K562 (cell line): ENCODE measurements at regions not wholly inside any gene's neighbourhood (a gene's known extent, or its start where the extent isn't known, plus 50 kb on each side); places are given as distances from the start of the nearest gene placed in this dataset.

Source experiments
- ATAC-seq: fragments of 200-7000 bp; cut with Tn5 transposase; 3 replicates; pipeline ENCODE4 v1.9.1; 2020; ENCODE audit warnings: moderate library complexity
- BruUV-seq: library from RNA; stranded (reverse); fragments of 400-500 nt; replicated peaks from 2 replicates; lab custom pipeline; 2021; lab: Mats Ljungman, UMichigan
- CTCF ChIA-PET: fragments of 300-600 bp; formaldehyde crosslinking; extraction: SDS; loops from one replicate; lab custom pipeline; 2021; ENCODE audit warnings: low intra/inter-chr PET ratio; lab: Yijun Ruan, JAX
- POLR2A ChIA-PET: fragments of 300-600, 350-650 bp; sonication (Branson Sonifier 250); formaldehyde crosslinking; extraction: SDS; loops from one replicate; lab custom pipeline; 2021; ENCODE audit warnings: antibody characterized with exemption, inconsistent platforms; lab: Yijun Ruan, JAX
- DNase-seq, 4 experiments: peaks; one replicate each; pipeline versions ENCODE4 v3.0.0 to v3.0.0-alpha.2; 2011 to 2018; ENCODE audit warnings: low spot score in 3 of 4, mixed read lengths in 3 of 4; ENCODE audit errors: extremely low read depth in 1 of 4
- FAIRE-seq: peaks from 2 replicates; lab custom pipeline; 2011; peaks lifted over from hg19 to GRCh38; lab: Jason Lieb, UNC
- H2AFZ ChIP-seq: 2 replicates; pipeline ENCODE4 v1.6.0; 2011; ENCODE audit warnings: low read depth, low read length, control low read depth, inconsistent platforms
- H3K27ac ChIP-seq: fragments of 200-600 bp; 3 replicates; pipeline ENCODE4 v1.8.0; 2011; ENCODE audit warnings: low read depth, mild to moderate bottlenecking, control low read depth, inconsistent platforms, low read length, moderate library complexity, mixed read lengths; ENCODE audit errors: extremely low read depth
- H3K27me3 ChIP-seq, 2 experiments: fragments of 300-600 bp in 1 of 2; 2 replicates in 1 of 2; 3 replicates in 1 of 2; pipeline versions ENCODE4 v1.6.0 to v1.8.0; 2011; ENCODE audit warnings: inconsistent platforms in 2 of 2, low read length in 2 of 2, mild to moderate bottlenecking in 1 of 2, mixed read lengths in 1 of 2, moderate library complexity in 1 of 2; ENCODE audit not compliant: control insufficient read depth in 2 of 2, insufficient read depth in 2 of 2
- H3K36me3 ChIP-seq: fragments of 300-600 bp; 3 replicates; pipeline ENCODE4 v1.8.0; 2011; ENCODE audit warnings: mild to moderate bottlenecking, low read length, inconsistent platforms; ENCODE audit not compliant: control insufficient read depth, insufficient read depth
- H3K4me1 ChIP-seq, 2 experiments: fragments of 200-600 bp in 1 of 2; replicated peaks in 1 of 2; 2 replicates in 1 of 2; 3 replicates in 1 of 2; pipeline versions ENCODE4 v1.5.1 to v1.8.0; 2011; ENCODE audit warnings: inconsistent platforms in 2 of 2, low read length in 2 of 2, mild to moderate bottlenecking in 1 of 2, mixed read lengths in 1 of 2, moderate library complexity in 1 of 2; ENCODE audit not compliant: control insufficient read depth in 2 of 2, insufficient read depth in 2 of 2
- H3K4me2 ChIP-seq: 2 replicates; pipeline ENCODE4 v1.6.1; 2011; ENCODE audit warnings: low read length, control low read depth, inconsistent platforms, mixed read lengths; ENCODE audit not compliant: insufficient read depth
- H3K4me3 ChIP-seq: fragments of 200-600 bp; sonication (generic), shearing (Covaris generic); 2 replicates; pipeline ENCODE4 v1.5.1; 2016; ENCODE audit warnings: control low read depth, inconsistent platforms
- H3K79me2 ChIP-seq: fragments of 200-600 bp; 3 replicates; pipeline ENCODE4 v1.8.0; 2011; ENCODE audit warnings: low read length, inconsistent platforms; ENCODE audit not compliant: control insufficient read depth, insufficient read depth
- H3K9ac ChIP-seq, 2 experiments: 2 replicates each; pipeline versions ENCODE4 v1.6.0 to v1.6.1; 2011; ENCODE audit warnings: low read depth in 2 of 2, low read length in 2 of 2, control low read depth in 1 of 2, inconsistent platforms in 1 of 2, mild to moderate bottlenecking in 1 of 2, mixed read lengths in 1 of 2; ENCODE audit not compliant: insufficient read depth in 1 of 2
- H3K9me1 ChIP-seq: one replicate; pipeline ENCODE4 v1.6.0; 2011; ENCODE audit warnings: inconsistent platforms, mild to moderate bottlenecking, low read length, moderate library complexity; ENCODE audit not compliant: control insufficient read depth, insufficient read depth
- H3K9me3 ChIP-seq: replicated peaks from 2 replicates; pipeline ENCODE4 v1.5.1; 2011; ENCODE audit warnings: low read depth, low read length, inconsistent platforms; ENCODE audit not compliant: control insufficient read depth, insufficient read depth
- H4K20me1 ChIP-seq: replicated peaks from 2 replicates; pipeline ENCODE4 v1.6.1; 2011; ENCODE audit warnings: low read length, inconsistent platforms, mixed read lengths; ENCODE audit not compliant: control insufficient read depth, insufficient read depth
- BCOR ChIP-seq: fragments of 450-650 bp; IDR thresholded peaks from 2 replicates; pipeline ENCODE4 v1.6.1; 2016
- CCNT2 ChIP-seq: IDR thresholded peaks from 2 replicates; pipeline ENCODE4 v1.6.1; 2011; ENCODE audit warnings: borderline replicate concordance, low read depth, mild to moderate bottlenecking, moderate library complexity, mixed read lengths, low read length; ENCODE audit not compliant: insufficient read length; ENCODE audit errors: extremely low read depth
- KDM1A ChIP-seq, 2 experiments: fragments of 450-650 bp; IDR thresholded peaks; 2 replicates each; pipeline ENCODE4 v1.6.1; 2016; ENCODE audit warnings: mild to moderate bottlenecking in 2 of 2
- RBM25 ChIP-seq: fragments of 200-400 bp; formaldehyde crosslinking; IDR thresholded peaks from 2 replicates; pipeline ENCODE4 v1.6.1; 2018; ENCODE audit warnings: low read length, low read depth, moderate library complexity; ENCODE audit not compliant: severe bottlenecking
- ZFP36 ChIP-seq: fragments of 150-350 bp; IDR thresholded peaks from 2 replicates; pipeline ENCODE4 v1.6.1; 2018; ENCODE audit warnings: low read length, low read depth; ENCODE audit not compliant: partially characterized antibody
- ZNF133 ChIP-seq: fragments of 250-450 bp; sonication (Bioruptor Pico); IDR thresholded peaks from 2 replicates; pipeline ENCODE4 v1.4.0; 2020; ENCODE audit warnings: mild to moderate bottlenecking
- WGBS: fragments of 100-300 bp; shearing (Covaris generic); methylation state at CpG from one replicate; pipeline ENCODE4 v1.1.6; 2016; ENCODE audit warnings: low coverage, mixed read lengths; ENCODE audit not compliant: insufficient coverage; ENCODE audit errors: missing lambda C conversion rate; 5-methylcytosine and 5-hydroxymethylcytosine counted together
- in situ Hi-C: fragments of 300-500 bp; cut with MboI; formaldehyde crosslinking; loops from 4 replicates; pipeline ENCODE4 v1.15.0; 2018; ENCODE audit warnings: inconsistent platforms, mixed read lengths
- intact Hi-C: fragments of 100-400 bp; cut with micrococcal nuclease; formaldehyde crosslinking; loops from 2 replicates; pipeline ENCODE4 v1.14.2; 2022

DNA sequence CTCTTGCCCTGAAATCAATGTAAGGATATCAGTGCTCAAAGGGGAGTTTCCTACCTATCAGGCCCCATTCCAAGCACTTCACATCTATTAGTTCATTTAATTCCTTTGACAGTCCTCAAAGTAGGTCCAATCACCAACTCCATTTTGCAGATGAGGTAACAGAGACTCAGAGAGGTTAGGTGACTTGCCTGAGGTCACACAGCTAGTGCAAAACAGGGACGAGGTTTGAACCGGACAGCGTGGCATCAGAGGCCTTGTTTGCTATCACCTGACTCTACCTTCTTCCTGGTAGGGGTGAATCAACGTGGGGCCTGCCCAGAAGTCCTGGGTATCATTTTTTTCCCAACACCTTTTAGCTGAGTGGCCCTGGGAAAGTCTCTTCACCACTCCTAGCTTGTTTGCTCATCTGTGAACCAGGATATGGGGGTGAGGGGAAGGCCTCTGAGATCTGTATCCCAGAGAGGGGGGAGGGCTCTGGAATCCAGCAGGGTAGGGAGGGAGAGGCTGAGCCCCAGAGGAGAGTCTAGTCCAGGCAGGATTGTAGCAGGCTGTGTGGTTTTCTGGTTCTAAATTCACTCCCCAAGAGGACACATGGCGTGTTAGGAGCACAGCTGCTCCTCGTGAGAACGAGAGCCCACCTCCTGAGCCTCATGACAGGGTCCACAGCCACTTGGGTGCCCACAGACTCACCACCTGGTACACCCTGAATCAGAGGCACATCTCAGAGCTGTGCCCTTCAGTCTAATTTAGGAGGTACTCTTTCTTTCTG is 174.7 kb downstream of the MN1 start:
- H3K4me3 ChIP-seq, result no peak overlapping the region
- H3K9ac ChIP-seq, result peak overlapping the region in 1 of 2 experiments; percentile 17; a peak in 1 of 4 replicates
- WGBS, result 33% methylated on average over 7 of the region's 7 CpGs
- H4K20me1 ChIP-seq, result no peaks in the 10 kb centered on the region
- DNase-seq, result no peak
- ChIA-PET CTCF (no interaction called here), POLR2A (interaction anchor here (1.0 kb wide), 1 partner anchor 12 kb away, joined by 3 read pairs; no protein-coding TSS in a partner anchor)
- no peaks in the 10 kb centered on the region for H3K9me1 ChIP-seq
- no peak; the same call in 1 of the 3 replicates for ATAC-seq
- intact Hi-C loops, result no loop called here
- no TSS peak for BruUV-seq
- H3K4me1 ChIP-seq, result no peaks in the 10 kb centered on the region; a peak in 1 of 5 replicates
- peak overlapping the region; percentile 16; the same call in 1 of the 2 replicates for H3K4me2 ChIP-seq
- 0 out of 4 replicates have a peak, but pooled peaks of 1 of the 2 experiments have one; percentile 10 for TF ChIP-seq KDM1A (IDR thresholded peaks at IDR 0.05)
- no peak for TF ChIP-seq CCNT2
- TF ChIP-seq ZNF133 (CRISPR knock-in tag), result no peak
- peak; percentile 25 for TF ChIP-seq ZFP36
- TF ChIP-seq BCOR, result peak; percentile 69; the same call in 1 of the 2 replicates
- TF ChIP-seq RBM25, result peak; percentile 76
- FAIRE-seq, result no peak
- H3K9me3 ChIP-seq, result no peaks in the 10 kb centered on the region
- peak overlapping the region; percentile 67 for H2AFZ ChIP-seq
- no peaks in the 10 kb centered on the region for H3K36me3 ChIP-seq
- peaks cover 0 to 12% of the 10 kb centered on the region in 2 experiments; a peak in 2 of 5 replicates for H3K27me3 ChIP-seq
- H3K79me2 ChIP-seq, result no peaks in the 10 kb centered on the region
- in situ Hi-C loops, result no loop called here
- no peak overlapping the region for H3K27ac ChIP-seq
